Stimulated activated effector memory CD8-positive, alpha-beta T cell treated with anti-CD3 and anti-CD28 coated beads, Interleukin-12 subunit alpha, Interleukin-12 subunit beta, amount 100 ng/mL, for 72 hours (primary cell): ENCODE measurements at regions not wholly inside any gene's neighbourhood (a gene's known extent, or its start where the extent isn't known, plus 50 kb on each side); places are given as distances from the start of the nearest gene placed in this dataset.
"Not testable (repeated sequence)": the region's sequence is repeated elsewhere in the genome, so short reads cannot be mapped to it uniquely, and the experiment has no call there.

Source experiments
- ATAC-seq: fragments of 150-1000 bp; cut with Tn5 transposase; 2 replicates; pipeline ENCODE4 v1.10.0; 2021
- DNase-seq, 2 donors: peaks; one replicate each; pipeline ENCODE4 v3.0.0; 2021 to 2022; ENCODE audit warnings: low spot score in 2 of 2
- H3K27ac Mint-ChIP-seq: one replicate; pipeline ENCODE4 v1.8.0; 2022; ENCODE audit warnings: mild to moderate bottlenecking, mixed read lengths
- H3K36me3 Mint-ChIP-seq: one replicate; pipeline ENCODE4 v1.8.0; 2022; ENCODE audit warnings: mild to moderate bottlenecking, mixed read lengths
- H3K4me1 Mint-ChIP-seq: one replicate; pipeline ENCODE4 v1.8.0; 2022; ENCODE audit warnings: mixed read lengths
- H3K4me3 Mint-ChIP-seq: one replicate; pipeline ENCODE4 v1.8.0; 2022; ENCODE audit warnings: mild to moderate bottlenecking, mixed read lengths
- H3K9me3 Mint-ChIP-seq: one replicate; pipeline ENCODE4 v1.8.0; 2022; ENCODE audit warnings: mixed read lengths

GRCh38 chr13:80510686-80511085 is 169.8 kb upstream of the SPRY2 start:
- H3K4me1 Mint-ChIP-seq: no peaks in the 10 kb centered on the region
- peaks cover 5% of the 10 kb centered on the region for H3K9me3 Mint-ChIP-seq
- H3K27ac Mint-ChIP-seq: no peak overlapping the region
- no peak for DNase-seq
- no peaks in the 10 kb centered on the region for H3K36me3 Mint-ChIP-seq
- no peak for ATAC-seq
- H3K4me3 Mint-ChIP-seq: no peak overlapping the region

GRCh38 chr13:80509264-80509663 is 168.3 kb upstream of the SPRY2 start:
- H3K27ac Mint-ChIP-seq: no peak overlapping the region
- H3K4me3 Mint-ChIP-seq: no peak overlapping the region
- peaks cover 10% of the 10 kb centered on the region for H3K9me3 Mint-ChIP-seq
- ATAC-seq (no peak), DNase-seq (no peak)
- H3K4me1 Mint-ChIP-seq: no peaks in the 10 kb centered on the region
- H3K36me3 Mint-ChIP-seq: no peaks in the 10 kb centered on the region

- H3K4me1 Mint-ChIP-seq: no peaks in the 10 kb centered on the region
- no peak overlapping the region for H3K27ac Mint-ChIP-seq
- peaks cover 10% of the 10 kb centered on the region for H3K9me3 Mint-ChIP-seq
- H3K36me3 Mint-ChIP-seq: no peaks in the 10 kb centered on the region
- H3K4me3 Mint-ChIP-seq: no peak overlapping the region
- no peak for ATAC-seq
- no peak for DNase-seq
These were observed 167.1 kb upstream of the SPRY2 start for GRCh38 chr13:80508031-80508430.

- Mint-ChIP-seq H3K4me3 (no peak overlapping the region), H3K36me3 (no peaks in the 10 kb centered on the region), H3K4me1 (no peaks in the 10 kb centered on the region), H3K27ac (no peak overlapping the region), H3K9me3 (peaks cover 18% of the 10 kb centered on the region)
- DNase-seq (no peak), ATAC-seq (no peak)
These were observed 163.5 kb upstream of the SPRY2 start for GRCh38 chr13:80504453-80504852.

GRCh38 chr13:80502359-80502758 is 161.4 kb upstream of the SPRY2 start:
- no peak overlapping the region for H3K4me3 Mint-ChIP-seq
- no peaks in the 10 kb centered on the region for H3K4me1 Mint-ChIP-seq
- DNase-seq (no peak), ATAC-seq (no peak)
- peaks cover 13% of the 10 kb centered on the region for H3K9me3 Mint-ChIP-seq
- H3K36me3 Mint-ChIP-seq: no peaks in the 10 kb centered on the region
- no peak overlapping the region for H3K27ac Mint-ChIP-seq

GRCh38 chr13:80501556-80501955 is 160.6 kb upstream of the SPRY2 start:
- Mint-ChIP-seq H3K27ac (no peak overlapping the region), H3K36me3 (no peaks in the 10 kb centered on the region), H3K9me3 (peaks cover 13% of the 10 kb centered on the region), H3K4me1 (no peaks in the 10 kb centered on the region), H3K4me3 (no peak overlapping the region)
- no peak for DNase-seq
- no peak for ATAC-seq

- no peak for DNase-seq
- ATAC-seq: no peak
These were observed 158.8 kb upstream of the SPRY2 start for GRCh38 chr13:80499536-80500290.

GRCh38 chr13:80498433-80498832 is 157.5 kb upstream of the SPRY2 start:
- Mint-ChIP-seq H3K9me3 (peaks cover 8% of the 10 kb centered on the region), H3K36me3 (no peaks in the 10 kb centered on the region), H3K4me3 (no peak overlapping the region), H3K4me1 (no peaks in the 10 kb centered on the region), H3K27ac (no peak overlapping the region)
- no peak for DNase-seq
- ATAC-seq: no peak

More at GRCh38 chr13:80499536-80500290, 158.8 kb upstream of the SPRY2 start:
- Mint-ChIP-seq H3K36me3 (no peaks in the 10 kb centered on the region), H3K9me3 (peaks cover 8% of the 10 kb centered on the region), H3K27ac (no peak overlapping the region), H3K4me3 (no peak overlapping the region), H3K4me1 (no peaks in the 10 kb centered on the region)

GRCh38 chr13:80497978-80498377 is 157.1 kb upstream of the SPRY2 start:
- Mint-ChIP-seq H3K9me3 (peaks cover 7% of the 10 kb centered on the region), H3K4me1 (no peaks in the 10 kb centered on the region), H3K4me3 (no peak overlapping the region), H3K36me3 (no peaks in the 10 kb centered on the region), H3K27ac (no peak overlapping the region)
- ATAC-seq: no peak
- DNase-seq: no peak

- Mint-ChIP-seq H3K36me3 (no peaks in the 10 kb centered on the region), H3K4me3 (no peak overlapping the region), H3K27ac (no peak overlapping the region), H3K4me1 (no peaks in the 10 kb centered on the region), H3K9me3 (peaks cover 4% of the 10 kb centered on the region)
- DNase-seq (no peak), ATAC-seq (no peak)
These were observed 156.5 kb upstream of the SPRY2 start for GRCh38 chr13:80497439-80497838.

- Mint-ChIP-seq H3K9me3 (peaks cover 4% of the 10 kb centered on the region), H3K4me3 (no peak overlapping the region), H3K4me1 (no peaks in the 10 kb centered on the region), H3K36me3 (no peaks in the 10 kb centered on the region), H3K27ac (no peak overlapping the region)
- ATAC-seq: no peak
- no peak for DNase-seq
These were observed 155.9 kb upstream of the SPRY2 start for GRCh38 chr13:80496721-80497397.

GRCh38 chr13:80490491-80490943 is 149.6 kb upstream of the SPRY2 start:
- not testable (repeated sequence) for H3K4me1 Mint-ChIP-seq, H3K9me3 Mint-ChIP-seq, H3K4me3 Mint-ChIP-seq, H3K36me3 Mint-ChIP-seq, ATAC-seq, DNase-seq, H3K27ac Mint-ChIP-seq

GRCh38 chr13:80486402-80486801 is 145.5 kb upstream of the SPRY2 start:
- Mint-ChIP-seq H3K36me3 (no peaks in the 10 kb centered on the region), H3K27ac (no peak overlapping the region), H3K9me3 (peaks cover 2% of the 10 kb centered on the region), H3K4me3 (no peak overlapping the region), H3K4me1 (no peaks in the 10 kb centered on the region)
- ATAC-seq (no peak), DNase-seq (no peak)

- peaks cover 2% of the 10 kb centered on the region for H3K9me3 Mint-ChIP-seq
- DNase-seq (no peak), ATAC-seq (no peak)
- H3K36me3 Mint-ChIP-seq: no peaks in the 10 kb centered on the region
- H3K4me3 Mint-ChIP-seq: no peak overlapping the region
- peaks cover under 1% of the 10 kb centered on the region for H3K4me1 Mint-ChIP-seq
- H3K27ac Mint-ChIP-seq: no peak overlapping the region
These were observed 142.2 kb upstream of the SPRY2 start for GRCh38 chr13:80483157-80483556.

GRCh38 chr13:80481588-80481987 is 140.7 kb upstream of the SPRY2 start:
- no peak for DNase-seq
- no peak overlapping the region for H3K4me3 Mint-ChIP-seq
- H3K9me3 Mint-ChIP-seq: no peaks in the 10 kb centered on the region
- H3K4me1 Mint-ChIP-seq: peaks cover 10% of the 10 kb centered on the region
- H3K36me3 Mint-ChIP-seq: no peaks in the 10 kb centered on the region
- H3K27ac Mint-ChIP-seq: no peak overlapping the region
- no peak for ATAC-seq
